ENCODE measurements at regions not wholly inside any gene's neighbourhood (a gene's known extent, or its start where the extent isn't known, plus 50 kb on each side); places are given as distances from the start of the nearest gene placed in this dataset.

DNA sequence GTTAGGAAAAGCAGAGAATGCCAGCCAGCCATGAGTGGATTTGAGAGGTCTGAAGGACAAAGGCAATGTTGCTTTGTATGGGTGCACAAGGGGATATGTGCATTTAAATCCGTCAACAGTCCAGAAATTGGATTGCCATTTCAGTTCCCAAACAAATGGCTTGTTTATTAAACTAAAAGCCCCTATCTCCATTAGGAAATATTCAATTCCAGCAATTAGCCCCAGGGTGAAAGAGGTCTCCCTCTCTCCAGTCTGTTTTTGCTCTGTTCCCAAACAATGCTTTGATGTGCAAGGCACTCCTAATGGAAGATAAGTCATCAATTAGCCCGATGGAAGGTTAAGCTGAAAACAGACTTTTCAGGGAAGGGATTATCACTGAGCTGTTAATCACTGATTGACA lies 101.3 kb downstream of the C9orf152 start:
- DNase-seq (ENCODE audit: low spot score in 2 of 2) = no peak
- H3K9me3 ChIP-seq = no peaks in the 10 kb centered on the region
- intact Hi-C loops (cut with DNase I; ENCODE audit: low total_unique reads) = no loop called here
- TF ChIP-seq POLR2AphosphoS5 (IDR thresholded peaks at IDR 0.05) (no peak), POLR2A (IDR thresholded peaks at IDR 0.05) (no peak)
- TF ChIP-seq, protein P1, sequence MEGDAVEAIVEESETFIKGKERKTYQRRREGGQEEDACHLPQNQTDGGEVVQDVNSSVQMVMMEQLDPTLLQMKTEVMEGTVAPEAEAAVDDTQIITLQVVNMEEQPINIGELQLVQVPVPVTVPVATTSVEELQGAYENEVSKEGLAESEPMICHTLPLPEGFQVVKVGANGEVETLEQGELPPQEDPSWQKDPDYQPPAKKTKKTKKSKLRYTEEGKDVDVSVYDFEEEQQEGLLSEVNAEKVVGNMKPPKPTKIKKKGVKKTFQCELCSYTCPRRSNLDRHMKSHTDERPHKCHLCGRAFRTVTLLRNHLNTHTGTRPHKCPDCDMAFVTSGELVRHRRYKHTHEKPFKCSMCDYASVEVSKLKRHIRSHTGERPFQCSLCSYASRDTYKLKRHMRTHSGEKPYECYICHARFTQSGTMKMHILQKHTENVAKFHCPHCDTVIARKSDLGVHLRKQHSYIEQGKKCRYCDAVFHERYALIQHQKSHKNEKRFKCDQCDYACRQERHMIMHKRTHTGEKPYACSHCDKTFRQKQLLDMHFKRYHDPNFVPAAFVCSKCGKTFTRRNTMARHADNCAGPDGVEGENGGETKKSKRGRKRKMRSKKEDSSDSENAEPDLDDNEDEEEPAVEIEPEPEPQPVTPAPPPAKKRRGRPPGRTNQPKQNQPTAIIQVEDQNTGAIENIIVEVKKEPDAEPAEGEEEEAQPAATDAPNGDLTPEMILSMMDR (IDR thresholded peaks at IDR 0.05) = no peak
- no peaks in the 10 kb centered on the region for H3K4me1 ChIP-seq
- H3K4me3 ChIP-seq = no peak overlapping the region
- H3K27me3 ChIP-seq = no peaks in the 10 kb centered on the region
- H3K36me3 ChIP-seq = no peaks in the 10 kb centered on the region
- H3K27ac ChIP-seq = no peak overlapping the region

DNA sequence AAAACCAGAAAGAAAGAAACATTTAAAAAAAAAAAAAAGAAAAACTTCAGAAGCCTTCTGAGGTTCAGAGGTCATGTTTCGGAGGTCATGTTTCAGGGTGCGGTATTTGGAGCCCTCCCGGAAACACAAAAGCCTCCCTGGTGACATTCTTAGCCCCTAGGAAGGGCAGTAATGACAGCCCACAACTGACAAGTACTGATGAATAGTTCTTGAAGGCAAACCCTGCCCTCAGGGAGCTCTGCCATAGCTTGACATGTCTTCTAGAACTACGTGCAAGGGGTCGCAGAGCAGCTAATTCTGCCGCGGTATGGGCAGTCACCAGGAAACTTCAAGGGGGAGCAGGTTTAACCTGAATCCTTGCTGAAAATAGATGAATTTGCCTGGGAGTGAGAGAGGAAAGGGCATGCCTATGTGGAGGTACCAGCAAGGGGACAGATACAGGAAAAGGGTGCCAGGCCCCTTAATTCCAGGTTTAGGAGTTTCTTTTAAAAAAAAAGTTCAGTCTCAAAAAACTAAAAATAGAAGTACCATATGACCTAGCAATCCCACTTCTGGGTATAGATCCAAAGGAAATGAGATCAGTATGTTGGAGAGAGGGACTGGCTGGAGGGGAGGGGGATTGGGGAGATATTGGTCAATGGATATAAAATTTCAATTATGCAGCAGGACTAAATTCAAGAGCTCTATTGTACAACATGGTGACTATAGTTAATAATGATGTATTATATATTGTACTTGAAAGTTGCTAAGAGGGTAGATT lies 98.4 kb downstream of the C9orf152 start:
- Histone ChIP-seq H3K36me3 (no peaks in the 10 kb centered on the region), H3K4me1 (no peaks in the 10 kb centered on the region), H3K27ac (no peak overlapping the region), H3K9me3 (no peaks in the 10 kb centered on the region), H3K4me3 (no peak overlapping the region), H3K27me3 (no peaks in the 10 kb centered on the region)
- no peak for DNase-seq (ENCODE audit: low spot score in 2 of 2)
- TF ChIP-seq POLR2A (IDR thresholded peaks at IDR 0.05) (no peak), POLR2AphosphoS5 (IDR thresholded peaks at IDR 0.05) (no peak)
- TF ChIP-seq, protein P1 (IDR thresholded peaks at IDR 0.05) = no peak
- intact Hi-C loops (cut with DNase I; ENCODE audit: low total_unique reads) = no loop called here

DNA sequence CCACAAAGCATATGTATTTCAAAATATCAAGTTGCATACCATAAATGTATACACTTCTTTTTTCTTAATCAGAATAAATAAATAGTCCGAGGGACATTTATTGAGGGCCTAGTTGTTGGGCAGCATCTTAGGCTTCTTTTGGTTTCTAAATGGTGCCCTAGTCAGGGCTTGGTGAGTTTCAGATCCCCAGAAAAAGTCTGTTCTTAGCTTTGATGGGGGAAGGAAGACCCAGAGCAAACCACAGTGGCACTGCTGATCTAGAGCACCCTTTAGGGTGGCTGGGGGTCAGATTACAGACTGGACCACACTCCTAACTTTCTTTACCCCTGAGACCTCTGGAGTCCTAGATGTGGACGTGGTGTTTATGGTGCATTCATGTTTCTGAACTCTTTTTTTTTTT lies 97.8 kb downstream of the C9orf152 start:
- intact Hi-C loops (cut with DNase I; ENCODE audit: low total_unique reads) = no loop called here
- TF ChIP-seq POLR2A (IDR thresholded peaks at IDR 0.05) (no peak), POLR2AphosphoS5 (IDR thresholded peaks at IDR 0.05) (no peak)
- TF ChIP-seq, protein P1 (IDR thresholded peaks at IDR 0.05) = no peak
- no peaks in the 10 kb centered on the region for H3K9me3 ChIP-seq
- no peak for DNase-seq (ENCODE audit: low spot score in 2 of 2)
- no peaks in the 10 kb centered on the region for H3K27me3 ChIP-seq
- H3K27ac ChIP-seq = no peak overlapping the region
- H3K36me3 ChIP-seq = no peaks in the 10 kb centered on the region
- no peak overlapping the region for H3K4me3 ChIP-seq
- no peaks in the 10 kb centered on the region for H3K4me1 ChIP-seq

DNA sequence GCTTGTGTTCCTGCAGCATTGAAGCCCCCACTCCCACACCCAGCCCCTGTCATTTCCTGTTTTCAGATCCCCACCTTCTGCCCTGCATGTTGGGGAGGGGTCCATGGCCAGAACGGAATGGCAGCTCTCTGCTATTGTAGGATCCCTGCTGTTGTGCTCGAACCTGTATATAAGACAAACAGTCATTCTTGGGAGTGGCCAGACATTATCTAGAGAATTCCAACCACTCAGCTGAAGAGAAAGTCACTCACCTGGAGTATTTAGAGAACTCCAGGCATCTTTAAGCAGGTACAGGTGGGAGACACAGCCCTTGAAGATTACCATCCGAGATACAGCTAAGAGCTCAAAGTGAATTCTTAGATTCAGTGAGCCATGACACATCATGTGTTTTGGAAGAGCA lies 96.1 kb downstream of the C9orf152 start:
- TF ChIP-seq, protein P1 (IDR thresholded peaks at IDR 0.05) = no peak
- TF ChIP-seq POLR2AphosphoS5 (IDR thresholded peaks at IDR 0.05) = no peak
- TF ChIP-seq POLR2A (IDR thresholded peaks at IDR 0.05) = no peak
- H3K4me3 ChIP-seq = no peak overlapping the region
- H3K27me3 ChIP-seq = no peaks in the 10 kb centered on the region
- H3K36me3 ChIP-seq = no peaks in the 10 kb centered on the region
- intact Hi-C loops (cut with DNase I; ENCODE audit: low total_unique reads) = no loop called here
- DNase-seq (ENCODE audit: low spot score in 2 of 2) = no peak
- H3K9me3 ChIP-seq = no peaks in the 10 kb centered on the region
- no peaks in the 10 kb centered on the region for H3K4me1 ChIP-seq
- no peak overlapping the region for H3K27ac ChIP-seq

DNA sequence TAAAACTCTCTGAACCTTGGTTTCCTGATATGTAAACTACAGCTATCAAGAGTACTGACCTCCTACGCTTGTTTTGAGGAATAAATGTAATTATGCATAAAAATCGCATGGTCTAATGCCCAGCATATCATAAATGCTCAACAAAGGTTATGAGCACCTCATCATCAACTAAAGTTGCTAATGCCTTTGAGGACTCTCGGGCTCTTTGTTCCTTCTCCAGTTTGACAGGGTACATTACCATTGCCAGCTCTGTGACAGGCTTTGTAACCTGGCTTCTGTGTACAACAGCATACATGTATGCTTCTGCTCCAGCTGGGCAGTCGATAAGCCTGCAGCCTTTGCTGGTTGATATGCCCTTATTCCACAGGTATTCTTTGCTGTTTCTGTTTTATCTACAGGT lies 95.2 kb downstream of the C9orf152 start:
- DNase-seq (ENCODE audit: low spot score in 2 of 2) = no peak
- TF ChIP-seq, protein P1 (IDR thresholded peaks at IDR 0.05) = no peak
- TF ChIP-seq POLR2AphosphoS5 (IDR thresholded peaks at IDR 0.05) (no peak), POLR2A (IDR thresholded peaks at IDR 0.05) (no peak)
- H3K4me3 ChIP-seq = no peak overlapping the region
- H3K27me3 ChIP-seq = no peaks in the 10 kb centered on the region
- H3K4me1 ChIP-seq = no peaks in the 10 kb centered on the region
- intact Hi-C loops (cut with DNase I; ENCODE audit: low total_unique reads) = no loop called here
- no peak overlapping the region for H3K27ac ChIP-seq
- H3K9me3 ChIP-seq = no peaks in the 10 kb centered on the region
- no peaks in the 10 kb centered on the region for H3K36me3 ChIP-seq
